H9 (cell line): ENCODE measurements at regions not wholly inside any gene's neighbourhood (a gene's known extent, or its start where the extent isn't known, plus 50 kb on each side); places are given as distances from the start of the nearest gene placed in this dataset.

ENCODE experiments used
- DNase-seq: peaks from one replicate; pipeline ENCODE4 v3.0.0-alpha.2; 2017
- H2AFZ ChIP-seq: one replicate; pipeline ENCODE4 v1.6.1; 2013; ENCODE audit warnings: mild to moderate bottlenecking, low read length, control low read depth, moderate library complexity
- H2AK5ac ChIP-seq: 2 replicates; pipeline ENCODE4 v1.6.1; 2013; ENCODE audit warnings: low read length, control low read depth, mixed read lengths; ENCODE audit not compliant: insufficient read length
- H2BK120ac ChIP-seq: one replicate; pipeline ENCODE4 v1.6.1; 2013; ENCODE audit warnings: low read depth, mild to moderate bottlenecking, low read length, control low read depth, inconsistent platforms; ENCODE audit not compliant: poor library complexity, severe bottlenecking
- H2BK12ac ChIP-seq: 2 replicates; pipeline ENCODE4 v1.6.1; 2013; ENCODE audit warnings: low read length, control low read depth, mixed read lengths, low read depth; ENCODE audit not compliant: insufficient read length
- H2BK15ac ChIP-seq: 2 replicates; pipeline ENCODE4 v1.6.1; 2013; ENCODE audit warnings: low read depth, low read length, control low read depth
- H2BK20ac ChIP-seq: one replicate; pipeline ENCODE4 v1.6.1; 2013; ENCODE audit warnings: low read depth, mild to moderate bottlenecking, low read length, control low read depth, inconsistent platforms; ENCODE audit not compliant: poor library complexity, severe bottlenecking
- H2BK5ac ChIP-seq: 2 replicates; pipeline ENCODE4 v1.6.1; 2013; ENCODE audit warnings: low read length, control low read depth, mixed read lengths; ENCODE audit not compliant: insufficient read length
- H3K14ac ChIP-seq: 2 replicates; pipeline ENCODE4 v1.6.1; 2013; ENCODE audit warnings: low read length, control low read depth; ENCODE audit not compliant: insufficient read depth
- H3K18ac ChIP-seq: 2 replicates; pipeline ENCODE4 v1.6.1; 2013; ENCODE audit warnings: low read depth, mild to moderate bottlenecking, mixed read lengths, low read length, control low read depth; ENCODE audit not compliant: insufficient read length
- H3K23ac ChIP-seq: 2 replicates; pipeline ENCODE4 v1.6.1; 2013; ENCODE audit warnings: low read length, control low read depth, mixed read lengths, low read depth; ENCODE audit not compliant: insufficient read length
- H3K23me2 ChIP-seq: 2 replicates; pipeline ENCODE4 v1.6.1; 2013; ENCODE audit warnings: low read depth, mild to moderate bottlenecking, mixed read lengths, low read length, control low read depth; ENCODE audit not compliant: insufficient read length, poor library complexity, severe bottlenecking
- H3K27ac ChIP-seq: 2 replicates; pipeline ENCODE4 v1.5.1; 2013; ENCODE audit warnings: low read length, control low read depth, mixed read lengths, low read depth; ENCODE audit not compliant: insufficient read length
- H3K27me3 ChIP-seq: 2 replicates; pipeline ENCODE4 v1.6.1; 2013; ENCODE audit warnings: low read length, control low read depth, inconsistent platforms; ENCODE audit not compliant: insufficient read depth
- H3K4ac ChIP-seq: 2 replicates; pipeline ENCODE4 v1.6.1; 2013; ENCODE audit warnings: low read depth, mild to moderate bottlenecking, control low read depth, inconsistent platforms, low read length, moderate library complexity
- H3K4me1 ChIP-seq: 2 replicates; pipeline ENCODE4 v1.6.1; 2013; ENCODE audit warnings: low read length, control low read depth, inconsistent platforms; ENCODE audit not compliant: insufficient read depth
- H3K4me2 ChIP-seq: 2 replicates; pipeline ENCODE4 v1.6.1; 2013; ENCODE audit warnings: low read length, control low read depth, mixed read lengths; ENCODE audit not compliant: insufficient read length, insufficient read depth
- H3K56ac ChIP-seq: 2 replicates; pipeline ENCODE4 v1.6.1; 2013; ENCODE audit warnings: low read depth, mild to moderate bottlenecking, mixed read lengths, low read length, control low read depth; ENCODE audit not compliant: insufficient read length
- H3K79me1 ChIP-seq: 2 replicates; pipeline ENCODE4 v1.6.1; 2013; ENCODE audit warnings: low read depth, mild to moderate bottlenecking, moderate library complexity, low read length, control low read depth, inconsistent platforms; ENCODE audit not compliant: insufficient read depth, poor library complexity, severe bottlenecking
- H3K79me2 ChIP-seq: 2 replicates; pipeline ENCODE4 v1.6.1; 2013; ENCODE audit warnings: low read length, control low read depth, inconsistent platforms; ENCODE audit not compliant: insufficient read depth
- H3K9ac ChIP-seq: 2 replicates; pipeline ENCODE4 v1.6.1; 2013; ENCODE audit warnings: low read length, control low read depth, mixed read lengths; ENCODE audit not compliant: insufficient read length; ENCODE audit errors: extremely low read depth
- H3K9me3 ChIP-seq: one replicate; pipeline ENCODE4 v1.6.1; 2013; ENCODE audit warnings: low read depth, low read length, inconsistent platforms; ENCODE audit not compliant: control insufficient read depth
- H3T11ph ChIP-seq: one replicate; pipeline ENCODE4 v1.6.1; 2013; ENCODE audit warnings: mild to moderate bottlenecking, low read length, control low read depth, inconsistent platforms
- H4K20me1 ChIP-seq: one replicate; pipeline ENCODE4 v1.6.1; 2013; ENCODE audit not compliant: control insufficient read depth, insufficient read length, insufficient read depth
- H4K5ac ChIP-seq: 2 replicates; pipeline ENCODE4 v1.6.1; 2013; ENCODE audit warnings: low read depth, mild to moderate bottlenecking, mixed read lengths, low read length, control low read depth; ENCODE audit not compliant: insufficient read length
- H4K8ac ChIP-seq: replicated peaks from 2 replicates; pipeline ENCODE4 v1.6.1; 2013; ENCODE audit warnings: low read length, control low read depth, mixed read lengths, low read depth; ENCODE audit not compliant: insufficient read length
- H4K91ac ChIP-seq: 2 replicates; pipeline ENCODE4 v1.6.1; 2013; ENCODE audit warnings: low read depth, mild to moderate bottlenecking, moderate library complexity, mixed read lengths, low read length, control low read depth; ENCODE audit not compliant: insufficient read length
- H3K27ac Mint-ChIP-seq, 3 experiments: 2 replicates in 2 of 3; 3 replicates in 1 of 3; pipeline ENCODE4 v1.8.0; 2020 to 2021; ENCODE audit warnings: mixed read lengths in 3 of 3, mild to moderate bottlenecking in 1 of 3, moderate library complexity in 1 of 3
- H3K27me3 Mint-ChIP-seq: 2 replicates; pipeline ENCODE4 v1.8.0; 2021; ENCODE audit warnings: low read depth, mild to moderate bottlenecking, moderate library complexity, mixed read lengths
- H3K36me3 Mint-ChIP-seq, 3 experiments: 2 replicates in 2 of 3; 3 replicates in 1 of 3; pipeline ENCODE4 v1.8.0; 2020 to 2021; ENCODE audit warnings: low read depth in 3 of 3, mixed read lengths in 3 of 3; ENCODE audit not compliant: insufficient read depth in 1 of 3
- H3K4me1 Mint-ChIP-seq, 2 experiments: 2 replicates each; pipeline ENCODE4 v1.8.0; 2020; ENCODE audit warnings: mixed read lengths in 2 of 2
- H3K4me3 Mint-ChIP-seq, 2 experiments: 2 replicates in 1 of 2; 3 replicates in 1 of 2; pipeline ENCODE4 v1.8.0; 2020 to 2021; ENCODE audit warnings: mild to moderate bottlenecking in 2 of 2, mixed read lengths in 2 of 2, moderate library complexity in 1 of 2
- H3K9me3 Mint-ChIP-seq, 2 experiments: 2 replicates in 1 of 2; 3 replicates in 1 of 2; pipeline ENCODE4 v1.8.0; 2020; ENCODE audit warnings: mild to moderate bottlenecking in 2 of 2, mixed read lengths in 2 of 2, moderate library complexity in 1 of 2
- TF ChIP-seq, protein P1 (sequence below): fragments of 200-600 bp; sonication (generic); conservative IDR thresholded peaks from 3 replicates; pipeline ENCODE4 v1.8.0; 2021; ENCODE audit warnings: antibody characterized with exemption, mild to moderate bottlenecking

DNA sequence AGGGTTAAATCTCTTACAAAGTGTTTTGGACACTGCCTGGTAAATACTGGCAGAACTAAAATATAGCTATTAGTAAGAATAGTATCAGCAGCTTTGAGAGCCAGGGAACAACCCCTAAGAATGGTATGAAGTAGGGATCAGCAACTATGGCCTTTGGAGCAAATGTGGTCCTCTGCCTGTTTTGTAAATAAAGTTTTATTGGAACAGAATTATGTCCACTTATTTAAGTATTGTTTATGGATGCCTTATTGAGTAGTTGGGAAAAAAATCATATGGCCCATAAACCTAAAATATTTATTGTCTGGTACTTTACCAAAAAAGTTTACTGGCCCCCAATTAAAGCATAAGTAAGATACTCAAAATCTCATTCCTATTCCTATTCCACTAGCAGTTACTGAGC lies 182.2 kb downstream of the PALM2AKAP2 start:
- no peak overlapping the region for H3K9ac ChIP-seq
- Mint-ChIP-seq H3K9me3 (no peaks in the 10 kb centered on the region), H3K4me1 (peaks cover 3 to 4% of the 10 kb centered on the region in 2 experiments; a peak in 3 of 4 replicates), H3K27me3 (no peaks in the 10 kb centered on the region; the same call in none of the 2 replicates), H3K36me3 (no peaks in the 10 kb centered on the region), H3K4me3 (no peak overlapping the region), H3K27ac (no peak overlapping the region)
- H2BK15ac ChIP-seq = no peak overlapping the region
- no peak overlapping the region for H2BK120ac ChIP-seq
- no peak overlapping the region for H3K18ac ChIP-seq
- H3K27me3 ChIP-seq = no peaks in the 10 kb centered on the region
- no peak overlapping the region for H2BK12ac ChIP-seq
- H4K5ac ChIP-seq = no peak overlapping the region
- no peak overlapping the region for H2AFZ ChIP-seq
- DNase-seq = no peak
- H3K79me2 ChIP-seq = no peaks in the 10 kb centered on the region
- no peak overlapping the region for H3T11ph ChIP-seq
- H4K8ac ChIP-seq = no peak overlapping the region
- H2AK5ac ChIP-seq = no peak overlapping the region
- H3K9me3 ChIP-seq = no peaks in the 10 kb centered on the region
- H3K56ac ChIP-seq = no peak overlapping the region
- no peak overlapping the region for H2BK20ac ChIP-seq
- H3K4me2 ChIP-seq = no peak overlapping the region
- no peak overlapping the region for H4K91ac ChIP-seq
- no peak overlapping the region for H3K27ac ChIP-seq
- H3K4me1 ChIP-seq = no peaks in the 10 kb centered on the region
- TF ChIP-seq, protein P1, sequence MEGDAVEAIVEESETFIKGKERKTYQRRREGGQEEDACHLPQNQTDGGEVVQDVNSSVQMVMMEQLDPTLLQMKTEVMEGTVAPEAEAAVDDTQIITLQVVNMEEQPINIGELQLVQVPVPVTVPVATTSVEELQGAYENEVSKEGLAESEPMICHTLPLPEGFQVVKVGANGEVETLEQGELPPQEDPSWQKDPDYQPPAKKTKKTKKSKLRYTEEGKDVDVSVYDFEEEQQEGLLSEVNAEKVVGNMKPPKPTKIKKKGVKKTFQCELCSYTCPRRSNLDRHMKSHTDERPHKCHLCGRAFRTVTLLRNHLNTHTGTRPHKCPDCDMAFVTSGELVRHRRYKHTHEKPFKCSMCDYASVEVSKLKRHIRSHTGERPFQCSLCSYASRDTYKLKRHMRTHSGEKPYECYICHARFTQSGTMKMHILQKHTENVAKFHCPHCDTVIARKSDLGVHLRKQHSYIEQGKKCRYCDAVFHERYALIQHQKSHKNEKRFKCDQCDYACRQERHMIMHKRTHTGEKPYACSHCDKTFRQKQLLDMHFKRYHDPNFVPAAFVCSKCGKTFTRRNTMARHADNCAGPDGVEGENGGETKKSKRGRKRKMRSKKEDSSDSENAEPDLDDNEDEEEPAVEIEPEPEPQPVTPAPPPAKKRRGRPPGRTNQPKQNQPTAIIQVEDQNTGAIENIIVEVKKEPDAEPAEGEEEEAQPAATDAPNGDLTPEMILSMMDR = no peak
- no peak overlapping the region for H3K14ac ChIP-seq
- no peak overlapping the region for H3K23ac ChIP-seq
- no peaks in the 10 kb centered on the region for H3K79me1 ChIP-seq
- H3K23me2 ChIP-seq = no peaks in the 10 kb centered on the region
- no peak overlapping the region for H2BK5ac ChIP-seq
- no peaks in the 10 kb centered on the region for H4K20me1 ChIP-seq
- H3K4ac ChIP-seq = no peak overlapping the region
